Mesenchymal stem cell (in vitro differentiated cells and primary cell): ENCODE measurements at regions not wholly inside any gene's neighbourhood (a gene's known extent, or its start where the extent isn't known, plus 50 kb on each side); places are given as distances from the start of the nearest gene placed in this dataset.

Experiments used
- DNase-seq: peaks from one replicate; pipeline ENCODE4 v3.0.0-alpha.2; 2013
- H2AFZ ChIP-seq: one replicate; pipeline ENCODE4 v1.6.1; 2013; ENCODE audit warnings: low read depth, mild to moderate bottlenecking, control low read depth, inconsistent platforms, low read length, moderate library complexity
- H2AK5ac ChIP-seq: 2 replicates; pipeline ENCODE4 v1.6.1; 2013; ENCODE audit warnings: low read length, moderate library complexity, mild to moderate bottlenecking, inconsistent platforms; ENCODE audit not compliant: severe bottlenecking
- H2BK120ac ChIP-seq: one replicate; pipeline ENCODE4 v1.6.1; 2013; ENCODE audit warnings: low read depth, mild to moderate bottlenecking, inconsistent platforms, low read length, moderate library complexity
- H2BK12ac ChIP-seq, 2 experiments: one replicate each; pipeline ENCODE4 v1.6.1; 2013; ENCODE audit warnings: inconsistent platforms in 2 of 2, low read length in 2 of 2, mild to moderate bottlenecking in 2 of 2, moderate library complexity in 2 of 2, control low read depth in 1 of 2
- H2BK15ac ChIP-seq: one replicate; pipeline ENCODE4 v1.6.1; 2013; ENCODE audit warnings: mild to moderate bottlenecking, low read depth, inconsistent platforms; ENCODE audit not compliant: poor library complexity, severe bottlenecking
- H2BK5ac ChIP-seq: 2 replicates; pipeline ENCODE4 v1.6.1; 2013; ENCODE audit warnings: low read depth, mild to moderate bottlenecking, low read length, control low read depth, inconsistent platforms; ENCODE audit not compliant: poor library complexity, severe bottlenecking
- H3K14ac ChIP-seq, 2 experiments: one replicate each; pipeline ENCODE4 v1.6.1; 2013; ENCODE audit warnings: inconsistent platforms in 2 of 2, low read length in 2 of 2, control low read depth in 1 of 2, mild to moderate bottlenecking in 1 of 2, moderate library complexity in 1 of 2
- H3K18ac ChIP-seq, 2 experiments: one replicate each; pipeline ENCODE4 v1.6.1; 2013; ENCODE audit warnings: inconsistent platforms in 2 of 2, low read length in 2 of 2, control low read depth in 1 of 2, low read depth in 1 of 2, mild to moderate bottlenecking in 1 of 2
- H3K23ac ChIP-seq, 2 experiments: one replicate each; pipeline ENCODE4 v1.6.1; 2013; ENCODE audit warnings: inconsistent platforms in 2 of 2, low read length in 2 of 2, mild to moderate bottlenecking in 2 of 2, moderate library complexity in 2 of 2, control low read depth in 1 of 2
- H3K27ac ChIP-seq: 2 replicates; pipeline ENCODE4 v1.5.1; 2013; ENCODE audit warnings: mild to moderate bottlenecking, moderate library complexity, low read length, control low read depth, inconsistent platforms; ENCODE audit not compliant: poor library complexity, severe bottlenecking
- H3K27me3 ChIP-seq, 2 experiments: 2 replicates each; pipeline versions ENCODE4 v1.6.1 to v1.7.0; 2013; ENCODE audit warnings: low read length in 2 of 2, mild to moderate bottlenecking in 2 of 2, moderate library complexity in 2 of 2, control low read depth in 1 of 2, inconsistent platforms in 1 of 2; ENCODE audit not compliant: control insufficient read depth in 1 of 2, insufficient read depth in 1 of 2
- H3K36me3 ChIP-seq, 2 experiments: 2 replicates each; pipeline versions ENCODE4 v1.6.1 to v1.7.0; 2013; ENCODE audit warnings: low read length in 2 of 2, control low read depth in 1 of 2, inconsistent platforms in 1 of 2, low read depth in 1 of 2, mild to moderate bottlenecking in 1 of 2; ENCODE audit not compliant: insufficient read depth in 2 of 2, control insufficient read depth in 1 of 2
- H3K4ac ChIP-seq, 2 experiments: one replicate each; pipeline ENCODE4 v1.6.1; 2013; ENCODE audit warnings: inconsistent platforms in 2 of 2, low read length in 2 of 2, mild to moderate bottlenecking in 2 of 2, moderate library complexity in 2 of 2, control low read depth in 1 of 2, low read depth in 1 of 2
- H3K4me1 ChIP-seq: 2 replicates; pipeline ENCODE4 v1.6.1; 2013; ENCODE audit warnings: low read depth, low read length, control low read depth; ENCODE audit not compliant: control insufficient read depth, insufficient read depth
- H3K4me2 ChIP-seq: 2 replicates; pipeline ENCODE4 v1.6.1; 2013; ENCODE audit warnings: low read length, mild to moderate bottlenecking, inconsistent platforms; ENCODE audit not compliant: poor library complexity, severe bottlenecking
- H3K4me3 ChIP-seq, 2 experiments: 2 replicates each; pipeline versions ENCODE4 v1.5.1 to v1.7.0; 2013; ENCODE audit warnings: low read length in 2 of 2, mild to moderate bottlenecking in 2 of 2, control low read depth in 1 of 2, low read depth in 1 of 2; ENCODE audit not compliant: insufficient read depth in 1 of 2
- H3K79me1 ChIP-seq: replicated peaks from 2 replicates; pipeline ENCODE4 v1.6.1; 2013; ENCODE audit warnings: mild to moderate bottlenecking, control low read depth, low read length, inconsistent platforms; ENCODE audit not compliant: poor library complexity, severe bottlenecking
- H3K9ac ChIP-seq: 2 replicates; pipeline ENCODE4 v1.7.0; 2013; ENCODE audit warnings: mild to moderate bottlenecking, low read length, moderate library complexity
- H3K9me3 ChIP-seq: 2 replicates; pipeline ENCODE4 v1.7.0; 2013; ENCODE audit warnings: mild to moderate bottlenecking, low read length; ENCODE audit not compliant: control insufficient read depth
- H4K8ac ChIP-seq: one replicate; pipeline ENCODE4 v1.6.1; 2013; ENCODE audit warnings: inconsistent platforms, mild to moderate bottlenecking, low read length, moderate library complexity
- H4K91ac ChIP-seq: one replicate; pipeline ENCODE4 v1.6.1; 2013; ENCODE audit warnings: mild to moderate bottlenecking, low read length, inconsistent platforms
- WGBS: methylation state at CpG from one replicate; pipeline ENCODE4 v1.1.7; 2013; ENCODE audit warnings: mixed read lengths; 5-methylcytosine and 5-hydroxymethylcytosine counted together

GRCh38 chr3:168968609-168969008 is 694.9 kb downstream of the MECOM start:
- no peaks in the 10 kb centered on the region for H3K79me1 ChIP-seq
- H3K27me3 ChIP-seq: no peaks in the 10 kb centered on the region
- H3K4me3 ChIP-seq: no peak overlapping the region
- H2BK12ac ChIP-seq: no peak overlapping the region
- no peak overlapping the region for H2BK120ac ChIP-seq
- H3K9me3 ChIP-seq: no peaks in the 10 kb centered on the region
- no peak overlapping the region for H2AK5ac ChIP-seq
- no peaks in the 10 kb centered on the region for H3K4me1 ChIP-seq
- H2BK5ac ChIP-seq: no peak overlapping the region
- H3K9ac ChIP-seq: no peak overlapping the region
- no peak overlapping the region for H3K23ac ChIP-seq
- no peak overlapping the region for H3K18ac ChIP-seq
- no peak overlapping the region for H3K4me2 ChIP-seq
- no peak overlapping the region for H3K27ac ChIP-seq
- no peak overlapping the region for H2BK15ac ChIP-seq
- WGBS: 100% methylated on average over 1 of the region's 3 CpGs
- H4K8ac ChIP-seq: no peak overlapping the region
- H2AFZ ChIP-seq: no peak overlapping the region
- H3K4ac ChIP-seq: no peak overlapping the region
- no peak overlapping the region for H3K14ac ChIP-seq
- H3K36me3 ChIP-seq: no peaks in the 10 kb centered on the region
- no peak overlapping the region for H4K91ac ChIP-seq
- no peak for DNase-seq

GRCh38 chr3:168964736-168965135 is 698.8 kb downstream of the MECOM start:
- Histone ChIP-seq H3K18ac (no peak overlapping the region), H3K23ac (no peak overlapping the region), H3K14ac (no peak overlapping the region), H2BK12ac (no peak overlapping the region), H2AFZ (no peak overlapping the region), H3K9me3 (no peaks in the 10 kb centered on the region), H3K4me2 (no peak overlapping the region), H2AK5ac (no peak overlapping the region), H2BK120ac (no peak overlapping the region), H3K27me3 (no peaks in the 10 kb centered on the region), H3K4me3 (no peak overlapping the region), H3K9ac (no peak overlapping the region), H2BK15ac (no peak overlapping the region), H2BK5ac (no peak overlapping the region), H3K79me1 (no peaks in the 10 kb centered on the region), H3K4me1 (no peaks in the 10 kb centered on the region), H4K8ac (no peak overlapping the region), H4K91ac (no peak overlapping the region), H3K27ac (no peak overlapping the region), H3K4ac (no peak overlapping the region), H3K36me3 (no peaks in the 10 kb centered on the region)
- no peak for DNase-seq
- 92% methylated on average over 8 of the region's 9 CpGs for WGBS

- Histone ChIP-seq H3K9me3 (no peaks in the 10 kb centered on the region), H4K91ac (no peak overlapping the region), H3K14ac (no peak overlapping the region), H2BK120ac (no peak overlapping the region), H3K4me1 (no peaks in the 10 kb centered on the region), H3K23ac (no peak overlapping the region), H2BK15ac (no peak overlapping the region), H3K79me1 (no peaks in the 10 kb centered on the region), H3K4me2 (no peak overlapping the region), H2AK5ac (no peak overlapping the region), H3K4me3 (no peak overlapping the region), H3K9ac (no peak overlapping the region), H3K27me3 (no peaks in the 10 kb centered on the region), H4K8ac (no peak overlapping the region), H2BK12ac (no peak overlapping the region), H2AFZ (no peak overlapping the region), H3K4ac (no peak overlapping the region), H3K36me3 (no peaks in the 10 kb centered on the region), H2BK5ac (no peak overlapping the region), H3K18ac (no peak overlapping the region), H3K27ac (no peak overlapping the region)
- WGBS: 93% methylated on average over 2 of the region's 2 CpGs
- no peak for DNase-seq
These were observed 702.2 kb downstream of the MECOM start for GRCh38 chr3:168961271-168961670.

GRCh38 chr3:168959731-168960130 is 703.8 kb downstream of the MECOM start:
- no peak overlapping the region for H2BK15ac ChIP-seq
- H3K4me3 ChIP-seq: no peak overlapping the region
- H4K8ac ChIP-seq: no peak overlapping the region
- no peak overlapping the region for H2BK5ac ChIP-seq
- no peaks in the 10 kb centered on the region for H3K79me1 ChIP-seq
- WGBS: 80% methylated on average over 1 of the region's 3 CpGs
- H3K9me3 ChIP-seq: no peaks in the 10 kb centered on the region
- no peak for DNase-seq
- no peak overlapping the region for H3K18ac ChIP-seq
- H4K91ac ChIP-seq: no peak overlapping the region
- no peak overlapping the region for H2BK12ac ChIP-seq
- no peak overlapping the region for H3K9ac ChIP-seq
- no peaks in the 10 kb centered on the region for H3K4me1 ChIP-seq
- H3K36me3 ChIP-seq: no peaks in the 10 kb centered on the region
- no peaks in the 10 kb centered on the region for H3K27me3 ChIP-seq
- no peak overlapping the region for H2AFZ ChIP-seq
- no peak overlapping the region for H3K4ac ChIP-seq
- H2BK120ac ChIP-seq: no peak overlapping the region
- H3K23ac ChIP-seq: no peak overlapping the region
- no peak overlapping the region for H3K27ac ChIP-seq
- no peak overlapping the region for H3K14ac ChIP-seq
- no peak overlapping the region for H2AK5ac ChIP-seq
- no peak overlapping the region for H3K4me2 ChIP-seq
